HEK293 (cell line): ENCODE measurements at regions not wholly inside any gene's neighbourhood (a gene's known extent, or its start where the extent isn't known, plus 50 kb on each side); places are given as distances from the start of the nearest gene placed in this dataset.

Source experiments
- BCL11A ChIP-seq: fragments of 450-650 bp; formaldehyde crosslinking; IDR thresholded peaks from 2 replicates; pipeline ENCODE4 v1.5.1; 2016; ENCODE audit warnings: low read depth, missing biosample characterization, missing genetic modification characterization
- HOXA7 ChIP-seq: sonication (generic); formaldehyde crosslinking; IDR thresholded peaks from 2 replicates; pipeline ENCODE4 v1.8.1; 2022; ENCODE audit warnings: missing genetic modification reagents, borderline replicate concordance
- MYNN ChIP-seq: fragments of 450-650 bp; formaldehyde crosslinking; IDR thresholded peaks from 2 replicates; pipeline ENCODE4 v1.5.1; 2016; ENCODE audit warnings: missing biosample characterization, missing genetic modification characterization, borderline replicate concordance
- OVOL3 ChIP-seq: fragments of 450-650 bp; formaldehyde crosslinking; IDR thresholded peaks from 2 replicates; pipeline ENCODE4 v1.5.1; 2016; ENCODE audit warnings: missing biosample characterization, missing genetic modification characterization
- ZBTB20 ChIP-seq: fragments of 450-650 bp; formaldehyde crosslinking; IDR thresholded peaks from 2 replicates; pipeline ENCODE4 v1.5.1; 2016; ENCODE audit warnings: missing biosample characterization, missing genetic modification characterization
- ZFP41 ChIP-seq: fragments of 450-650 bp; formaldehyde crosslinking; IDR thresholded peaks from 2 replicates; pipeline ENCODE4 v1.5.1; 2016; ENCODE audit warnings: missing biosample characterization, missing genetic modification characterization, borderline replicate concordance
- ZNF184 ChIP-seq: fragments of 450-650 bp; IDR thresholded peaks from 2 replicates; pipeline ENCODE4 v1.5.1; 2018; ENCODE audit warnings: missing biosample characterization, mild to moderate bottlenecking, missing genetic modification characterization
- ZNF302 ChIP-seq: fragments of 450-650 bp; formaldehyde crosslinking; IDR thresholded peaks from 2 replicates; pipeline ENCODE4 v1.5.1; 2016; ENCODE audit warnings: missing biosample characterization, missing genetic modification characterization, low read depth
- ZNF561 ChIP-seq: fragments of 450-650 bp; IDR thresholded peaks from 2 replicates; pipeline ENCODE4 v1.5.1; 2018; ENCODE audit warnings: missing biosample characterization, missing genetic modification characterization, borderline replicate concordance
- ZNF76 ChIP-seq: fragments of 450-650 bp; formaldehyde crosslinking; IDR thresholded peaks from 2 replicates; pipeline ENCODE4; 2016; ENCODE audit warnings: low read depth, missing biosample characterization, missing genetic modification characterization, borderline replicate concordance
- ZSCAN23 ChIP-seq: fragments of 450-650 bp; formaldehyde crosslinking; IDR thresholded peaks from 2 replicates; pipeline ENCODE4 v1.5.1; 2016; ENCODE audit warnings: missing biosample characterization, missing genetic modification characterization
- TF ChIP-seq, protein P1 (sequence below): fragments of 450-650 bp; formaldehyde crosslinking; IDR thresholded peaks from 2 replicates; pipeline ENCODE4 v1.5.1; 2016; ENCODE audit warnings: missing biosample characterization, missing genetic modification characterization

- TF ChIP-seq, protein P1, sequence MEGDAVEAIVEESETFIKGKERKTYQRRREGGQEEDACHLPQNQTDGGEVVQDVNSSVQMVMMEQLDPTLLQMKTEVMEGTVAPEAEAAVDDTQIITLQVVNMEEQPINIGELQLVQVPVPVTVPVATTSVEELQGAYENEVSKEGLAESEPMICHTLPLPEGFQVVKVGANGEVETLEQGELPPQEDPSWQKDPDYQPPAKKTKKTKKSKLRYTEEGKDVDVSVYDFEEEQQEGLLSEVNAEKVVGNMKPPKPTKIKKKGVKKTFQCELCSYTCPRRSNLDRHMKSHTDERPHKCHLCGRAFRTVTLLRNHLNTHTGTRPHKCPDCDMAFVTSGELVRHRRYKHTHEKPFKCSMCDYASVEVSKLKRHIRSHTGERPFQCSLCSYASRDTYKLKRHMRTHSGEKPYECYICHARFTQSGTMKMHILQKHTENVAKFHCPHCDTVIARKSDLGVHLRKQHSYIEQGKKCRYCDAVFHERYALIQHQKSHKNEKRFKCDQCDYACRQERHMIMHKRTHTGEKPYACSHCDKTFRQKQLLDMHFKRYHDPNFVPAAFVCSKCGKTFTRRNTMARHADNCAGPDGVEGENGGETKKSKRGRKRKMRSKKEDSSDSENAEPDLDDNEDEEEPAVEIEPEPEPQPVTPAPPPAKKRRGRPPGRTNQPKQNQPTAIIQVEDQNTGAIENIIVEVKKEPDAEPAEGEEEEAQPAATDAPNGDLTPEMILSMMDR (tag by site-specific recombination) = no peak
- no peak for TF ChIP-seq HOXA7 (CRISPR knock-in tag)
- TF ChIP-seq MYNN (tag by site-specific recombination) = no peak
- TF ChIP-seq ZNF76 = no peak
- no peak for TF ChIP-seq ZBTB20 (tag by site-specific recombination)
- TF ChIP-seq BCL11A (tag by site-specific recombination) = no peak
- TF ChIP-seq ZSCAN23 = no peak
- no peak for TF ChIP-seq ZNF184 (tag by site-specific recombination)
- no peak for TF ChIP-seq ZNF561 (tag by site-specific recombination)
- no peak for TF ChIP-seq OVOL3 (tag by site-specific recombination)
- TF ChIP-seq ZFP41 (tag by site-specific recombination) = no peak
- TF ChIP-seq ZNF302 (tag by site-specific recombination) = no peak
Observed at GRCh38 chr6:112680091-112680490, 333.0 kb downstream of the RFPL4B start.
